Endothelial cell (in vitro differentiated cells): ENCODE measurements at regions not wholly inside any gene's neighbourhood (a gene's known extent, or its start where the extent isn't known, plus 50 kb on each side); places are given as distances from the start of the nearest gene placed in this dataset.

ENCODE experiments used
- DNase-seq: peaks from one replicate; pipeline ENCODE4 v3.0.0; 2021; ENCODE audit warnings: low spot score
- H3K27ac Mint-ChIP-seq: one replicate; pipeline ENCODE4 v1.8.0; 2021; ENCODE audit warnings: mixed read lengths, inconsistent platforms; ENCODE audit not compliant: unreplicated experiment
- H3K27me3 Mint-ChIP-seq: one replicate; pipeline ENCODE4 v1.8.0; 2021; ENCODE audit warnings: mild to moderate bottlenecking, moderate library complexity, mixed read lengths, inconsistent platforms; ENCODE audit not compliant: unreplicated experiment
- H3K36me3 Mint-ChIP-seq: one replicate; pipeline ENCODE4 v1.8.0; 2021; ENCODE audit warnings: mild to moderate bottlenecking, low read depth, mixed read lengths, inconsistent platforms; ENCODE audit not compliant: unreplicated experiment
- H3K4me1 Mint-ChIP-seq: one replicate; pipeline ENCODE4 v1.8.0; 2021; ENCODE audit warnings: mild to moderate bottlenecking, mixed read lengths, inconsistent platforms; ENCODE audit not compliant: unreplicated experiment
- H3K4me3 Mint-ChIP-seq: one replicate; pipeline ENCODE4 v1.8.0; 2021; ENCODE audit warnings: mild to moderate bottlenecking, mixed read lengths, inconsistent platforms; ENCODE audit not compliant: unreplicated experiment
- H3K9me3 Mint-ChIP-seq: one replicate; pipeline ENCODE4 v1.8.0; 2021; ENCODE audit warnings: mixed read lengths, inconsistent platforms; ENCODE audit not compliant: unreplicated experiment
- CTCF ChIP-seq: fragments of 200-600 bp; sonication (generic); IDR thresholded peaks from one replicate; pipeline ENCODE4 v1.5.0; 2021; ENCODE audit warnings: antibody characterized with exemption; ENCODE audit not compliant: unreplicated experiment

DNA sequence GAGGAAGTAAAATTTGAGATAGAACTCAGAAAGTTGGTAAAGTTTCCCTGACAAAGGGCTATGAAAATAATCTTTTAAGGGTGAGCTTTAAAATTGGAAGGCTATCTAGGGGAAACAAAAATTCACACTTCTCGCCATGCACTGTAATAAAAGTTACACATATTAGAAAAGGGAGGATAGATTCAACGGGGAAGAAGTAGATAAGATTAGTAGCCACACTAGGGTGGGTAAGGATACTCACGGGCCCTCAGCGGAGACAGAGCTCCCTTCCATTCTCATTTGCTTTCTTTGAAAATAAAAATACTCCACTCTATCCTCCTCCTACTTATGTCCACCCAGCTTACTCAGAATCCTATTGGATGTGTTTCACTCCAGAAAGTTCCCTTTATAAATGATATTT lies 691.3 kb upstream of the NR2F2 start:
- Mint-ChIP-seq H3K4me1 (no peaks in the 10 kb centered on the region), H3K9me3 (no peaks in the 10 kb centered on the region), H3K27me3 (no peaks in the 10 kb centered on the region), H3K36me3 (no peaks in the 10 kb centered on the region), H3K4me3 (no peak overlapping the region), H3K27ac (no peak overlapping the region)
- TF ChIP-seq CTCF = no peak
- no peak for DNase-seq

DNA sequence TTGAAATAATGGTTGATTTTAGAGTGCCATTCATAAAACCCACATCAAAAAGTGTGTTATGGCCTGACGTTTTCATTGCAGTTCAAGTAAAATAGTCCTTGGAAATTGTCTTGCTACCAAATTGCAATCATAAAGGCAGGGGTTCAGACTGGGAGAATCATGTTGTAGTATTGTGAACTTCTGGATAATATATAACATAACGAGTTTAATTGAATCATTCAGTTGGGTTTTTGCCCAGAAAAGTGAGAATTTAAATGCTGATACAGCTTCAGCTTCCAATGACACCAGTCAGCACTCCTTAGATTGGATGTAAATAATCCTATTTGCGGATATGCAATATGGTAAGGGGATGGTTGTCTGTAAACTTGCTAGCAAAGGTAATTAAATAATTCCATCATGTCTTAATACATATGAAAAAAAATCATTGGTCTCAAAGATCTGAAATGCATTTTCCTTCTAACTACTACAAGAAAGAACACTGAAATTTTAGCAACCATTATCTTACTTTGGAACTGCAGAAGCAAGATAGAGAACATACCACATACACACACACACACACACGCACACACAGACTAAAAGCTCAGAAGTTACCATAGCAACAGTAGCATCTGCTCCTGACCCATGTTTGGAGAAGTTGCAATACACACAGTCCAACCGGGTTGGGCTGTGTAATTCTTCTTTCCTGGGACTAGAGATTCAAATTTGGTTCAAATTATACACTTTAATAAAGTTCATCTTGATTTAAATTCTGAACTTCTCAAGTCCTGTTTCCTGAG lies 686.2 kb upstream of the NR2F2 start:
- no peaks in the 10 kb centered on the region for H3K4me1 Mint-ChIP-seq
- no peak overlapping the region for H3K27ac Mint-ChIP-seq
- no peaks in the 10 kb centered on the region for H3K9me3 Mint-ChIP-seq
- no peaks in the 10 kb centered on the region for H3K36me3 Mint-ChIP-seq
- H3K4me3 Mint-ChIP-seq = no peak overlapping the region
- TF ChIP-seq CTCF = no peak
- DNase-seq = no peak
- no peaks in the 10 kb centered on the region for H3K27me3 Mint-ChIP-seq

- no peak for TF ChIP-seq CTCF
- Mint-ChIP-seq H3K36me3 (no peaks in the 10 kb centered on the region), H3K27ac (no peak overlapping the region), H3K9me3 (no peaks in the 10 kb centered on the region), H3K4me1 (no peaks in the 10 kb centered on the region), H3K27me3 (no peaks in the 10 kb centered on the region), H3K4me3 (no peak overlapping the region)
- no peak for DNase-seq
These were observed 684.6 kb upstream of the NR2F2 start for GRCh38 chr15:95645791-95646338.

DNA sequence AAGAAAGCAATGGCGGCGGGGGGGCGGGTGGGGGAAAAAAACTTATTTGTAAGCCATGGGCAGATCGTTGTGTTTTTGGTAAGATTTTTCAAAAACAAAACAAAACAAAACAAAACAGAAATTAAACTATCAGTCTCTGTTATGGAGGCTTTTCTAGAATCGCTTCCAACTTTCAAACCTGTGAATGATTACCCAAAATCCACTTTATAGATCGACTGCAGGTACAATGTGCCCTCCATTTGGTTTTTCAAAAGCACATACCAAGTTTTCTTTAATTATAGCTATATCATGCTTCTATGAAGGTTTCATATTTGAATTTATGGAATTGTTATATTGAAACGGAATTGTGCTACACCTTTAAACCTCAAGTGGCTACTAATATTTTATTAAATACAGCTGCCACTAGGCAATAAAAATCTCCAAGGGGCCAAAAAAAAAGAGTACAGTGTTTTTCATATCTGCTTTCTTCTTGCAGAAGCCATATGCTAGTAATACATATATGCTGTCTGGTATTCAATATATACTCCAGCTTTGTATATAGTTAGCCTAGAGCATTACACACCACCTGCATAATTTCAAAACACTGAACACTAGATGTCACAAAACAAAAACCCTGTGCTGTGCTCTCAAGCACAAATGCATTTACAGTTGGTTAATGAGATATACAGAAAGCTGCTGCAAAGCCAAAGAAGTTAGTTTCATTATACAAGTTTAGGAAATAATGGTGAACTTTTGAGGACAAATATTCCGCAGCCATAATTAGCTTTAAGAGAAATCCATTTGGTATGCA lies 683.8 kb upstream of the NR2F2 start:
- no peak for DNase-seq
- Mint-ChIP-seq H3K27me3 (no peaks in the 10 kb centered on the region), H3K4me1 (no peaks in the 10 kb centered on the region), H3K27ac (no peak overlapping the region), H3K36me3 (no peaks in the 10 kb centered on the region), H3K4me3 (no peak overlapping the region), H3K9me3 (no peaks in the 10 kb centered on the region)
- no peak for TF ChIP-seq CTCF
